ENCODE measurements at regions not wholly inside any gene's neighbourhood (a gene's known extent, or its start where the extent isn't known, plus 50 kb on each side); places are given as distances from the start of the nearest gene placed in this dataset.
"Not testable (repeated sequence)": the region's sequence is repeated elsewhere in the genome, so short reads cannot be mapped to it uniquely, and the experiment has no call there.

DNA sequence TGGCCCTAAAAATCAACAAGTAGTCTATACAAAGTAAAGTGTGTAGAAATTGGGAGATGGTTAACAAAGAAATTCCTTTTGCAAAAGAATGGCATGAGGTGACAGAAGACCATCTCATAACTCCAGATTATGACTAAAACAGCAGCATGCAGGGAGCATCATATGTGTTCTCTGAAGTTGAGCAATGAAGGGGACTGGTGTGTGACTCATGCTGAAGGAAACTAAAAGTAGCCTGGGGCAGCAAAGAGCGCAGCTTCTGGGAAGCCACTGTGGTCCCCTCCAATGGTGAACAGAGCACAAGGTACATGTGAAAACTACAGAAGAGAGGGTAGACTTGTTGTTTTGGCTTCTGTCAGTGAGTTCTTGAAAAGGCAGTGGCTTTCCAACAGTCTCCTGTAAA is 133.4 kb downstream of the MACC1 start:
- DNase-seq = no peak

DNA sequence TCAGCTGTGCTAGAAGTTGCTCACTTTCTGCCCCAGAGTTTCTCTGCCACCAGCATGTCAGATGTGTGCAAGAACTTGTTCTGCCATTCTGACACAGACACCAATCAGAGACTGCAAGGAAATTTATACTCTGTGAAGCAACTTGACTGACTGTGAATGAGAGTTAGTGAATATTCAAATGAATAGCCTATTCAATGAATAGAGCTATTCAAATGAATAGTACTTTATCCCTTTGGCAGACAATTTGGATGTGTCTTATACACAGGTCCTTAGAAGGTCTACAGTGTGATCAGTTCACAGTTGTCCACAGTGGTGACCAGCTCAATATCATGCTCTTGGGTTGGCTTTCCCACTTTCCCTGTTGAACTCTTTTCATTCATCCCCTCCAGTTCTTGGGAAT is 138.1 kb downstream of the MACC1 start:
- peak; percentile 73 for DNase-seq

GRCh38 chr7:20076835-20077234 is 140.3 kb downstream of the MACC1 start:
- no peak for DNase-seq

DNA sequence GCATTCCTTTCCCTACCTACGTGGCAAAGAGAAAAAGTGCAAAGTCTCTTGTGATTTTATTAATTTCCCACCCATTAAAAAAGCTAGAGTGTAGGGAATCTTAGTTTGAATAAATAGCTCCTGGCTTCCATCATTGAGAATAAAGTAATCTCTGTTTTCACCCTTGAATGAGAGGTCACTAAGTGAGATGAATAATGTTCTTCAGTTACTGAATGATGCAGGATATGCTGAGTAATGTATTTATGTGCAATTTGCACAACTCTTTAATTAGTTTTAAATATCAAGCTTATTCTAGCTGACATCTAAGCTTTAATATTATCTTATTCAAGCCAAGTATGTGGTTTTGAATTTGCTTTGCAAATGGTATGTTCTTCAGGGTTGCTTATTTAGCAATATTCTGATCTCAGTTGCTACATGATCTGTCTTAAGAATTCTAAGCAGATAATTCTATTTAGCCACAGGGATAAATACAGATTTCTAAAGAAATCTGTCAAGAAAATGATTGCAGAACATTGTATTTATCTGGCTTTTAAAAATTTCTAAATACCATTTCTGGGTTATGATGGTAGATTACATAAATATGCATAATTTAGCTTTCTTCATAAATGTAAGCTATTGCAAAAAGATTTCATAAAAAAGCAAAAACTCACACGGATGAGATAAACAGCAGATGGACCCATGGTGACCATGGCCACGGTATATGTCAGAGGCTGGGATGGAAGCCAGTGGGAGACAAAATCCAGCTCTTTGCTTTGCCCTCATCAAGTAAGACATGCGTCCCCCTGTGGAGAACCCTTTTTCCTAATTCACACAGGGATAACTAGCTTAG is 141.0 kb downstream of the MACC1 start:
- no peak for DNase-seq

GRCh38 chr7:20075440-20075839 is 141.7 kb downstream of the MACC1 start:
- no peak for DNase-seq

DNA sequence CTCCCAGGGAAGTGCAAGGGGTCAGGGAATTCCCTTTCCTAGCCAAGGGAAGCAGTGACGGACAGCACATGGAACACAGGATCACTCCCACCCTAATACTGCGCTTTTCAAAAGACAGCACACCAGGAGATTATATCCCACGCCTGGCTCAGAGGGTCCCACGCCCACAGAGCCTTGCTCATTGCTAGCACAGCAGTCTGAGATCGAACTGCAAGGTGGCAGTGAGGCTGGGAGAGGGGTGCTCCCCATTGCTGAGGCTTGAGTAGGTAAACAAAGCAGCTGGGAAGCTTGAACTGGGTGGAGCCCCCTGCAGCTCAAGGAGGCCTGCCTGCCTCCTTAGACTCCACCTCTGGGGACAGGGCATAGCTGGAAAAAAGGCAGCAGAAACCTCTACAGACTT is 149.2 kb downstream of the MACC1 start:
- not testable (repeated sequence) for DNase-seq

DNA sequence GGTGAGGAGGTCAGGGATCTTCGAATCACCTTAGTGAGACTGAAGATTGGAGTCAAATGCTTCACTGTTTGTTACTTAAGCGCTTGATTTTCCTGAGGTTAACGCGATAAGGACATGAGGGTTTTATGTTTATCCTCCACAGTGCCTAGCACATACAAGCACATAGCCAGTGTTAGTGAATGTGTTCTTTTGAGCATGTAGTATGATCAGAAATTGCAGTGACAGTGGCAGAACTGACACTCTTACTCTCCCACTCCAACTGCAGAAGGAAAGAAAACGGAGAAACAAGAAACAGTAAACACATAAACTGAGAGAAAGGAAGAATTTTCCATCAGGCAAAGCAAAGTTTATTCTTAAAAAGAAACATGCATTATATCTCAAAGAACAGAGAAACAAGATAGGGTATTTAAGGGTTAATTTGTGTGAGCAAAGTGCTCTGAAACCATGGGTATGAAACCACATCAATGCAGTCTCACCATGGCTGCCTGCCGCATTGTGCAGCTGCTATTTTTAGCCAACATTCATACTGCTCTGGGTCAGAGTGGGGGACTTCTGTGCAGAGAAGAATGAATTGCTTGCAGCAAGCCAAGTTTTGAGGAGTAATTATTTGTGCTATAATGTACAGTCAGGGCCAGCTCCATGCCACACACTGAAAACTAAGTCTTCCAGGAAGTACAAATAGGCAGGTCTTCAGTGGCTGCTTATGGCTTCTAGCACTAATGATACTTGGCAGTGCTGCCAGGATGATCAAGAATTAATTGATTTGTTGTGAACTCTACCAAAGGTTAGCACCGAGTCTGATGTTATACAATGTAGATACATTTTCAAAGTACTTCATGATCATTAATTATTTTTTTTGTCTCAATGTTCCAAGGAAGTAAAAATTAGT is 152.0 kb downstream of the MACC1 start:
- DNase-seq = no peak

DNA sequence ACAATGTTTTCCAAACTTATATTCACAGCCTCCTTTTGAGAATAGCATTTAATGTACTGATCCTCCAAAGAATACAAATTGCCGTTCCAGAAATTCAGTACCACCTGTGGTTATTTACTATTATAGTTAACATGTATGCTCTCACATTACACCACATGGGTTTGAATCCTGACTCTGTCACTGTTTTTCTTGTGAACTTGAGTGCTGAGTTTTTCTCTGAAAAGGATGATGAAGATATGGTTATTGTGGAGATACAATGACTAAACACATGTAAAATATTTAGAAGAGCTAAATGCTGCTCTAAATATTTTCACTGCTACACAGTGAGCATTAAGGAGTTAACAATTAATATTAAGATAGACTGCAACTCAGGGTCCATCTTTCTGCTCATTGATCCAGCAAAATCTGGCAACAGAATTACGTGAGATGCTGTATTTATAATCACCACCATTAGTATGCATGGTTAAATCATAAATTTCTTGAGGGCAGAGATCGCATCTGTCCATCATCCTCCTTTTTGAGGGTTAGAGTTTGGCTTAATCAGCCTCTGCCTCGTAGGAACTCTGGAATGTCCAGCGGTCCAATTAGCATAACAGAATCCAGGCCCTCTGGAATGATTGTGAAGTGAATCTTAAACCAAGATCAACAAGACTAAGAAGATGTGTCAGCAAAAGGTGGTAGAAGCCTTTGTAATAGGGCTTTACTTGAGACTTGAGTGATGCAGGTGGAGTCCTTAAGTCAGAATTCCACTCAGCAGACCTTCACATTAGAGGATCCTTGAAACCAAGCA is 152.8 kb downstream of the MACC1 start:
- DNase-seq = no peak

DNA sequence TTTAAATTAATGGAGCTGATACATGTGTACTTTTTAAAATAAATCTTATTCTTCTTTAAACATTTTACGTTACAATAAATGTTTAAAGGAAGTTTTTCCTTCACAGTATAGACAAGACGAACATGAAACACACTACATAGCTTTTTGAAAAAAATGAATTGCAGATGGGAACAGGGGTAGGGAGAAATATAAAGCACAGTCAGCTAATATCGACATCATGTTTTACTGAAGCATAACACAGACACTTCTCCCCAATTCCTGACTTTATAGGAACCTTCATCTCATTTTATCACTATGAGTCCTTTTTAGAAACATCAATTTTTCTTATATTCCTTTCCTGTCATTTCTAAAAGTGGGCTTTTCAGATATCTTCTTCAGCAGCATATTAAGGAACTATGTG is 153.5 kb downstream of the MACC1 start:
- DNase-seq = no peak

DNA sequence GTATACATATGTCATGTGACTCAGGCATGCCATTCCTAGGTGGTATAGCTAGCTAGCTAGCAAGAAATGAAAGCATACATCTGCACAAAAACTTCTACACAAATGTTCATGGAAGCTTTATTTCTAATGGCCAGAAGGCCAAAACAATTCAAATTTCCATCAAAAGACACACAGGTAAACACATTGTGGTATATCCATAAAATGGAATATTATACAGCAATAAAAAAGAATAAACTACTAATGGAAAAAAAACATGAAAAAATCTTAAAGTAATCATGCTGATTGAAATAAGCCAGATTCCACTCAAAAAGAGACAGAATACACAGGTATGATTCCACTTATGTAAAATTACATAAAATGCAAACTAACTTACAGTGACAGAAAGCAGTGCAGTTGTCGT is 154.3 kb downstream of the MACC1 start:
- no peak for DNase-seq

- DNase-seq = no peak
These were observed 163.7 kb downstream of the MACC1 start for GRCh38 chr7:20053334-20054104.

DNA sequence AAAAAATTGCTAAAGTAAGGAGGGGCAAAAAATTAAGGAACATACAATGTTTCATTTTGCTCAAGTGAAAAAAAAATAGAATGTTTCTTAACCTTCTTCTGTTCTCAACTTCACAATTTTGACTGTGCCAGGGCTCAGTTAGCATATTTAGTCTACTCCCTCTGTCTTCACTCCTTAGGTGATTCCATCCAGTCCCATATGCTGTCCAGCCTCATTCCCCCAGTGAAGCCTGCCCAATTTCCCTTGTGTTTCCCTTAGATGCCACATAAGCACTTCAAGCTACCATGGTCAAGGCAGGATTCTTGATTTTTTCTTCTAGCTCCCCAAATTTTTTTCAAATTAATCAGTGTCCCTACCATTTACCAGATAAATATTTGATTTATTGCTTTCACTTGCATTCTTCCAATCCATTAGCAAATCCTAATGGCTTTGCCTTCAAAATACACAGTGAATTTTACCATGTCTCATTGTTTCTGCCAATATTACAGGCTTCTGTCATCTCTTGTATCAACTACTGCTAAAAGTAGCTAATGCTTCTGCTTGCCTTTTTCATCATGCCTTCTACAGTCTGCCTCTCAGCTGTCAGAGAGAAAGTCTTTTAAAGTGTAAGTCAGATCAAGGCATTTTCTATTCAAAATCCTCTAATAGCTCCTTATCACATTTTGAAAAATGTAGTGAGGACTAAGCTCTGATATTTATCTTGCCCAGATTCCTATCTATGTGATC is 166.8 kb downstream of the MACC1 start:
- DNase-seq = no peak

GRCh38 chr7:20038676-20039075 is 178.5 kb downstream of the MACC1 start:
- no peak for DNase-seq

DNA sequence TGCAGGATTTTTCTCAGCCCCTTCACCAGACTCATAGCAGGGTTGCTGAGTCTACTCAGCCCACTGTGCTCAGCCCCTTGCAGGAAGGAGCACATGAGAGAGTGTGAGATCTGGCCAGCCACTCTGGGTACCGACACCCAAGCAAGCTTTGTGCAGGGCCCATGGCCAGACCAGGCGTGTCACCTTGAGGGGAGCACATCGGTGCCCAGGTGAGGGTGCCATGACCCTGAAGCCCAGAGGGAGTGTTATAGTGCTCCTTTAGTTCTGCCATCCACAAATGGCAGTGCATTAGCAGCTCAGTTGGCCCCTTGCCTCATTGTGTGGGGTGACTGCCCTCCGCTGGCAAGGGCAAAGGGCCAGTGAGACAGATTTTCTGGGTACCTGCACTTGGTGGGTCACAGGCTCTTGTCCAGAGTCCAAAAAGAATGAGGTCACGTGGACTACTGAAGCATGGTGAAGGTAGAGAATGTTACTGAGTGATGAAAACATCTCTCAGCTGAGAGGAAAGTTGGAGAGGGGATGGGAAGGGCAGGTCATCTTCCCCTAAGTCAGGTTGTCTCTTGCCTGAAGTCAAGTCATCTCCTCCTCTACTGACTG is 181.8 kb downstream of the MACC1 start:
- DNase-seq = no peak

- DNase-seq = no peak
These were observed 183.4 kb downstream of the MACC1 start for GRCh38 chr7:20033621-20034400.

- DNase-seq = no peak
These were observed 184.4 kb downstream of the MACC1 start for GRCh38 chr7:20032741-20033140.

DNA sequence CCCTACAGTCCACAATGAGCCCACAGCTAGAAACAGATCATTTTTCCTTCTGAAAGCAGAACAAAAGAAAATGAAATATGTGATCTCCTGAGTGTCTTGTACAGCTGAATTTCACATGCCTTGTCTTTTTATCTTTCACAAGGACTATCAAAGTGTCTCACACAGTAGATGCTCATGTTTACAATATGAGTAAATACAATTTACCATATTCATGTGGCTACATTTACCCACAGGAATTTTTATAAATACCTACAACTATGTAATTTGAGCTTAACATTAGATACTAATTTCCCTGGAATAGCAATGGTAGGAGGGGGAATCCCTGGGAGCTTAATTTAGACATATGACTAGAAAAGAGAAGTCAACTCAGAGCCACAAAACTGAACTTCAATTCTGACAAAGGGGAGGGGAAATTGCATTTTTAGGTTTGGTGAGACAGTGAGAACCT is 186.2 kb downstream of the MACC1 start:
- no peak for DNase-seq

GRCh38 chr7:20030417-20030816 is 186.8 kb downstream of the MACC1 start:
- no peak for DNase-seq

GRCh38 chr7:20026762-20027161 is 190.4 kb downstream of the MACC1 start:
- no peak for DNase-seq

- no peak for DNase-seq
These were observed 195.4 kb downstream of the MACC1 start for GRCh38 chr7:20021831-20022230.

Data from NCI-H526 treated with DMSO at 0.1 percent for 48 hours (cell line).